ENCODE measurements at regions not wholly inside any gene's neighbourhood (a gene's known extent, or its start where the extent isn't known, plus 50 kb on each side); places are given as distances from the start of the nearest gene placed in this dataset.

- H3K4me3 ChIP-seq (ENCODE audit: low read length in 3 of 3) = no peak overlapping the region
- DNase-seq (no peak), FAIRE-seq (no peak)
- H3K27ac ChIP-seq (ENCODE audit: low read depth in 2 of 2, low read length in 2 of 2) = no peak overlapping the region
- H3K9me3 ChIP-seq (ENCODE audit: control insufficient read depth in 2 of 3, insufficient read depth in 1 of 3, low read length in 3 of 3) = no peaks in the 10 kb centered on the region
- intact Hi-C loops (cut with DNase I) = no loop called here
- H3K9ac ChIP-seq (ENCODE audit: low read length in 3 of 3) = no peak overlapping the region
- no peak for TF ChIP-seq CTCF (IDR thresholded peaks at IDR 0.05; ENCODE audit: borderline replicate concordance, extremely low read depth, insufficient read depth)
- H3K4me1 ChIP-seq (ENCODE audit: control insufficient read depth in 2 of 3, insufficient read depth in 2 of 3, low read depth in 1 of 3, low read length in 3 of 3) = no peaks in the 10 kb centered on the region
- H3K27me3 ChIP-seq (ENCODE audit: control insufficient read depth, insufficient read depth, low read length) = no peaks in the 10 kb centered on the region
- no peaks in the 10 kb centered on the region for H3K36me3 ChIP-seq (ENCODE audit: control insufficient read depth in 2 of 3, insufficient read depth in 3 of 3, low read length in 3 of 3)
These were observed 102.8 kb downstream of the IRX1 start for GRCh38 chr5:3698412-3698811.

- Histone ChIP-seq H3K4me3 (ENCODE audit: low read length in 3 of 3) (no peak overlapping the region), H3K36me3 (ENCODE audit: control insufficient read depth in 2 of 3, insufficient read depth in 3 of 3, low read length in 3 of 3) (no peaks in the 10 kb centered on the region), H3K27ac (ENCODE audit: low read depth in 2 of 2, low read length in 2 of 2) (no peak overlapping the region), H3K9ac (ENCODE audit: low read length in 3 of 3) (no peak overlapping the region), H3K9me3 (ENCODE audit: control insufficient read depth in 2 of 3, insufficient read depth in 1 of 3, low read length in 3 of 3) (no peaks in the 10 kb centered on the region), H3K4me1 (ENCODE audit: control insufficient read depth in 2 of 3, insufficient read depth in 2 of 3, low read depth in 1 of 3, low read length in 3 of 3) (no peaks in the 10 kb centered on the region), H3K27me3 (ENCODE audit: control insufficient read depth, insufficient read depth, low read length) (no peaks in the 10 kb centered on the region)
- no peak for TF ChIP-seq CTCF (IDR thresholded peaks at IDR 0.05; ENCODE audit: borderline replicate concordance, extremely low read depth, insufficient read depth)
- DNase-seq = no peak
- FAIRE-seq = no peak
- intact Hi-C loops (cut with DNase I) = no loop called here
These were observed 106.1 kb downstream of the IRX1 start for GRCh38 chr5:3701694-3702093.

GRCh38 chr5:3704661-3705060 lies 109.0 kb downstream of the IRX1 start:
- Histone ChIP-seq H3K4me1 (ENCODE audit: control insufficient read depth in 2 of 3, insufficient read depth in 2 of 3, low read depth in 1 of 3, low read length in 3 of 3) (no peaks in the 10 kb centered on the region), H3K9me3 (ENCODE audit: control insufficient read depth in 2 of 3, insufficient read depth in 1 of 3, low read length in 3 of 3) (no peaks in the 10 kb centered on the region), H3K9ac (ENCODE audit: low read length in 3 of 3) (no peak overlapping the region), H3K27ac (ENCODE audit: low read depth in 2 of 2, low read length in 2 of 2) (no peak overlapping the region), H3K4me3 (ENCODE audit: low read length in 3 of 3) (no peak overlapping the region), H3K27me3 (ENCODE audit: control insufficient read depth, insufficient read depth, low read length) (no peaks in the 10 kb centered on the region), H3K36me3 (ENCODE audit: control insufficient read depth in 2 of 3, insufficient read depth in 3 of 3, low read length in 3 of 3) (no peaks in the 10 kb centered on the region)
- FAIRE-seq (no peak), DNase-seq (no peak)
- TF ChIP-seq CTCF (IDR thresholded peaks at IDR 0.05; ENCODE audit: borderline replicate concordance, extremely low read depth, insufficient read depth) = no peak
- intact Hi-C loops (cut with DNase I) = no loop called here

- FAIRE-seq (no peak), DNase-seq (peak in 1 of 5 donors; percentile 7)
- no peak overlapping the region for H3K27ac ChIP-seq (ENCODE audit: low read depth in 2 of 2, low read length in 2 of 2)
- H3K27me3 ChIP-seq (ENCODE audit: control insufficient read depth, insufficient read depth, low read length) = no peaks in the 10 kb centered on the region
- H3K36me3 ChIP-seq (ENCODE audit: control insufficient read depth in 2 of 3, insufficient read depth in 3 of 3, low read length in 3 of 3) = no peaks in the 10 kb centered on the region
- no peak overlapping the region for H3K4me3 ChIP-seq (ENCODE audit: low read length in 3 of 3)
- H3K9me3 ChIP-seq (ENCODE audit: control insufficient read depth in 2 of 3, insufficient read depth in 1 of 3, low read length in 3 of 3) = no peaks in the 10 kb centered on the region
- H3K4me1 ChIP-seq (ENCODE audit: control insufficient read depth in 2 of 3, insufficient read depth in 2 of 3, low read depth in 1 of 3, low read length in 3 of 3) = no peaks in the 10 kb centered on the region
- no peak for TF ChIP-seq CTCF (IDR thresholded peaks at IDR 0.05; ENCODE audit: borderline replicate concordance, extremely low read depth, insufficient read depth)
- H3K9ac ChIP-seq (ENCODE audit: low read length in 3 of 3) = no peak overlapping the region
- intact Hi-C loops (cut with DNase I) = no loop called here
These were observed 113.6 kb downstream of the IRX1 start for GRCh38 chr5:3709068-3709716.

Measured in kidney (tissue), 13 donors.